ENCODE measurements at regions not wholly inside any gene's neighbourhood (a gene's known extent, or its start where the extent isn't known, plus 50 kb on each side); places are given as distances from the start of the nearest gene placed in this dataset.

- TF ChIP-seq CTCF (IDR thresholded peaks at IDR 0.05) (no peak), POLR2AphosphoS5 (IDR thresholded peaks at IDR 0.05; ENCODE audit: low read depth, low read length) (no peak), SIN3A (IDR thresholded peaks at IDR 0.05; ENCODE audit: borderline replicate concordance, insufficient read depth, low read depth, low read length) (no peak)
These were observed 138.7 kb downstream of the ENGASE start for GRCh38 chr17:79213305-79213704.
